ENCODE measurements at regions not wholly inside any gene's neighbourhood (a gene's known extent, or its start where the extent isn't known, plus 50 kb on each side); places are given as distances from the start of the nearest gene placed in this dataset.

- no peak for DNase-seq (ENCODE audit: low read depth)
- TF ChIP-seq CTCF (IDR thresholded peaks at IDR 0.05; ENCODE audit: insufficient read depth, low read length, poor library complexity, severe bottlenecking) = no peak
Measured at GRCh38 chr12:19597167-19598026, 158.1 kb downstream of the AEBP2 start.

GRCh38 chr12:19605720-19606119, 166.4 kb downstream of the AEBP2 start:
- Histone ChIP-seq H3K4me3 (ENCODE audit: low read depth, low read length) (no peak overlapping the region), H3K36me3 (ENCODE audit: control insufficient read depth, insufficient read depth, low read length) (no peaks in the 10 kb centered on the region), H3K27me3 (ENCODE audit: control insufficient read depth, insufficient read depth, low read length) (no peaks in the 10 kb centered on the region)
- no peak for TF ChIP-seq CTCF (IDR thresholded peaks at IDR 0.05; ENCODE audit: insufficient read depth, low read length, poor library complexity, severe bottlenecking)
- no peak for DNase-seq (ENCODE audit: low read depth)

More at GRCh38 chr12:19597167-19598026, 158.1 kb downstream of the AEBP2 start:
- no peaks in the 10 kb centered on the region for H3K27me3 ChIP-seq (ENCODE audit: control insufficient read depth, insufficient read depth, low read length)
- H3K36me3 ChIP-seq (ENCODE audit: control insufficient read depth, insufficient read depth, low read length) = no peaks in the 10 kb centered on the region
- H3K4me3 ChIP-seq (ENCODE audit: low read depth, low read length) = no peak overlapping the region

GRCh38 chr12:19608039-19608438, 168.7 kb downstream of the AEBP2 start:
- no peak overlapping the region for H3K4me3 ChIP-seq (ENCODE audit: low read depth, low read length)
- DNase-seq (ENCODE audit: low read depth) = no peak
- H3K36me3 ChIP-seq (ENCODE audit: control insufficient read depth, insufficient read depth, low read length) = no peaks in the 10 kb centered on the region
- H3K27me3 ChIP-seq (ENCODE audit: control insufficient read depth, insufficient read depth, low read length) = no peaks in the 10 kb centered on the region
- TF ChIP-seq CTCF (IDR thresholded peaks at IDR 0.05; ENCODE audit: insufficient read depth, low read length, poor library complexity, severe bottlenecking) = no peak

- no peaks in the 10 kb centered on the region for H3K36me3 ChIP-seq (ENCODE audit: control insufficient read depth, insufficient read depth, low read length)
- DNase-seq (ENCODE audit: low read depth) = no peak
- no peak overlapping the region for H3K4me3 ChIP-seq (ENCODE audit: low read depth, low read length)
- TF ChIP-seq CTCF (IDR thresholded peaks at IDR 0.05; ENCODE audit: insufficient read depth, low read length, poor library complexity, severe bottlenecking) = no peak
- no peaks in the 10 kb centered on the region for H3K27me3 ChIP-seq (ENCODE audit: control insufficient read depth, insufficient read depth, low read length)
Measured at GRCh38 chr12:19613051-19613535, 173.8 kb downstream of the AEBP2 start.

GRCh38 chr12:19614601-19615383, 175.5 kb downstream of the AEBP2 start:
- DNase-seq (ENCODE audit: low read depth) = no peak
- Histone ChIP-seq H3K4me3 (ENCODE audit: low read depth, low read length) (no peak overlapping the region), H3K36me3 (ENCODE audit: control insufficient read depth, insufficient read depth, low read length) (no peaks in the 10 kb centered on the region), H3K27me3 (ENCODE audit: control insufficient read depth, insufficient read depth, low read length) (no peaks in the 10 kb centered on the region)
- TF ChIP-seq CTCF (IDR thresholded peaks at IDR 0.05; ENCODE audit: insufficient read depth, low read length, poor library complexity, severe bottlenecking) = no peak

Measured in kidney epithelial cell (primary cell).